ENCODE measurements at regions not wholly inside any gene's neighbourhood (a gene's known extent, or its start where the extent isn't known, plus 50 kb on each side); places are given as distances from the start of the nearest gene placed in this dataset.
"Not testable (repeated sequence)": the region's sequence is repeated elsewhere in the genome, so short reads cannot be mapped to it uniquely, and the experiment has no call there.

GRCh38 chr12:28023156-28023887, 50.8 kb upstream of the PTHLH start:
- no peak for DNase-seq

DNA sequence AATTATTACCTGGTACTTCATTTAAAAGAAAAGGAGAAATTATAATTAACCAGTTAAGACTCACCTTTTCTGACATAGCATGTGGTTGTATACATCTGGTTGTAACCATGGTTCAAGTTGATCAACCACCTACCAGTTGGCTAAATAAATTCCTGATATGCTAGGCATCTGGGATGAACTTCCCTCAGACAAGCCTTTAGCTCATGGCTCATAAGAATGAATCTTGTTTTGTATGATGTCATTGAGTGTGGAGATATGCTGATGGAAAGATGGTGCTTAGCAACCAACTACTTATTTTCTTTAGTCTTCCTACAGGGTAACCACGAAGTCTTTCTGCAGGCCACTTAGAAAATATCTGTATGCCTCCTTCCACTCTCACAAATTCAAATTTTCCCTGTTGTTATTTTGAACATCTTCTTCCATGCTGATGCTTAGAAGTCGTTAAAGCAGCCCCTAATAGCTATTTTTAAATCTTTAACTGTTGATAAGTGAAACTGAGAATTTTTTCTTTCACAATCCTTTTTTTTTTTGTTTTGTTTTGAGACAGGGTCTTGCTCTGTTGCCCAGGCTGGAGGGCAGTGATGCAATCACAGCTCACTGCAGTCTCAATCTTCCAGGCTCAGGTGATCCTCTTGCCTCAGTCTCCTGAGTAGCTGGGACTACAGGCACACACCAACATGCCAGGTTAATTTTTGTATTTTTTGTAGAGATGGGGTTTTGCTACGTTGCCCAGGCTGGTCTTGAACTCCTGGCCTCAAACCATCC, 51.9 kb upstream of the PTHLH start:
- no peak for DNase-seq

DNA sequence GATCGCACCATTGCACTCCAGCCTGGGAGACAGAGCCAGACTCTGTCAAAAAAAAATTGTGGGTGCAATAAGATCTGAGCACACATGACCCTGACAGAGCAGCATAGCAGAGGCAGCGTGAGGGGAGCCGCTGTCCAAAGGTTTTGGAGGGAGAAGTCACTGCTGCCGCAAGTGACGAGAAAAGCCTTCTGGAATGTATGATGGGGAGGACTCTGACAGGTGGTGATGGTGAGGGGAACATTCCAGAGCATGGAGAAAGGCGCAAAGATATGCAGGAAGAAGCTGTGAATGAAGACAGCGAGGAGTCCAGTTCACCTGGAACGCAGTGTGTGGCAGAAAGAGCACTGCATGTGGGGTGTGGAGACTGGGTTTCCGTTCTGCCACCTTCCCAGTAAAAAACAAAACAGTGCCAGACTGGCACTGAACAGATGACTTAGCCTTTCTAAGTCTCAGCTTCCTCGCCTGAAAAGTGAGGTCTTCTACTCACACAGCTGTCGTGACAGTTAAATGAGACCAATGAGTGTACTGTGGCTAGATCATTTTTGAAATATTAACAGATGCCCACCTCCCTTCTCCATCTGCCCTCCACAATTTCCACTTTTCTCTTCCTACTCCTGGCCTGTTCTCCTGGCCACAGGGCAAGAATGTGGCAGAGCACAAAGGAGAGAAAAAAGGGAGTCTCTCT, 53.4 kb upstream of the PTHLH start:
- DNase-seq = no peak

DNA sequence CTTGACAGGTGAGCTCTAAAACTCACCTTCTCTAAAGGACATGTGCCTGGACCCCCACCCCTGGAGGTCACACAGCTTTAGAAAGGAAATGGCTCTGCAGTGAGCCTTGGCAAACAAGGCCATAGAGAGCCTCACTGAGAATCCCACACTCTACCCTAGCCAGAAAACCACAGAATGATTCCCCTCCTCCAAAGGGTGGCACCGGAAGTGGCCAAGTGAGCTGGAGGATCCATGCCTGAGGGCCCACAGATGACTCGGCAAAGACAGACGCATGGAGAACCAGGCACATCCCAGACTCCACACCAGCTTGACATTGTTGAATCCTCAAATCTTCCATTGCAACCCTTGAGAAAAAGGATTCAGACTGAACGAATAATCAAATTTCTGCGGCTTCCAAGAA, 54.2 kb upstream of the PTHLH start:
- no peak for DNase-seq

DNA sequence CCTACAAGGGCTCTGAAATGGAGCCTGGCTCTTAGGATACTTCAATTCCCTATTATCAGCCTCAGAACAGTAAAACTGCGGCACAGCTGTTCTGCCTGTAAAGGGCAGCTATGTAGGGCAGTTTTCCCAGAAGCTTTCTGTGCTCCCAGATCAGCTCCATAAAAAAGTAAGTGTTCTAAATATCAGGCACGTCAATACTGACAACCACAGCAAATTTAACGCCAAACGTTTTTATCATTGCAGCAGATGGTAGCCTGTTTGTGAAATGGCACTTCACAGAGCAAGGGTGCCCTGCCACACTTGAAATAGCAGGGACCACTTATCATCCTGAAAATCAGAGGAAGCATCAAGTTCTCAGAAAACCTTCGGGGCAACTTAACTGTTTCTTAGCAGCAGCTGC, 54.8 kb upstream of the PTHLH start:
- no peak for DNase-seq

DNA sequence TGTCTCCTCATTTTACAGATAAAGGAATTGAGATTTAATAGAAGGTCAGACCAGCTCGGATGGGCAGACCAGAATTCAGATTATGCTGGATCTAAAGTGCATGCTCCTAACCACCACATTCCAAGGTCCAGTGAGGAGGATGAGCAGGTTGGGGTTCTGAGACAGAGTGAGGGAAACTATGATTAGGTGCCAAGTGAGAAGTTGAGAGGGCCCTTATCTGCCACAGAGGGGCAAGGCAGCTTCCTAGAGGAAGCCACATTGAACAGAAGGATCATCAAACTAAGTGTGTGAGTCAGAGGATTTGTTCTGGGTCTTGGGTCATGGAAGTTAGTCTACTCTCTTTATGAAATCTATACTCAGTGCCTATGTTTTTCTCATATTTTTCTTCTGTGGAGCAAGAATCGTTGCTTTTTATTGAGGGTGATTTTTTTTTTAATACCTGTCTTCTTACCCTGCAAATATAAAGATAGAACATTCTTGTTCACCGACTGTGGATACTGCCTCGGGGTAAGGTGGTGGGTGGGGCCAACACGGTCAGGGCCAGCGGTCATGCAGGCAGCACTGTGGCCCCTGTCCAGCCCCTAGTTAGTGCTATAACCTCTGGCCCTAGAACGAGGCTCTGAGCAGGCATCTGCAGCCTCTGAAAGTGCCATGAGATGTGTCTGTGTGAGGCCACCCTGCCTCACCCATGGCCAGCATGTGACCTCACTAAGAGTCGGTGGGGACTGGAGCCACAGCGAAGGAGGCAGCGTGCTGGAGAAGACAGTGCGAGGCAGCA, 55.6 kb upstream of the PTHLH start:
- no peak for DNase-seq

- no peak for DNase-seq
Measured at GRCh38 chr12:28032811-28033537, 60.4 kb upstream of the PTHLH start.

GRCh38 chr12:28033538-28033915, 61.0 kb upstream of the PTHLH start:
- DNase-seq = no peak

DNA sequence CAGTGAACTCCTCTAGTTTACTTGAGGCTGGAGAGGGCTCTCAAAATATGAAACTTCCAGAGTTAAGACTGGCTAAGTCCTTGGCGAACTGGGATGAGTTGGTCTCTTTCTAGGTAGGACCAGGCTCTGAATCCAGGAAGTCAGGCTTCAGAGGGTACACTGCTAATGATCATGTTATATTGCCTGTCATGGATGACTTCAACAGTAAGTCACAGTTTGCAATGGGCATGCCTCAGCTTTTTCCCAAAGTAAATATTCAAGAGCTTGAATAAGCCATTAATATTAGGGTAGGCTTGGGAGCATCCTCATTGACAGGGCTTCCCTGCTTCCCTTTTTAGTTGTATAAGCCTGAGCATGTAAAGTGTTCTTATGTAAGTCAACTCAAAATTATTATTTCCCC, 61.7 kb upstream of the PTHLH start:
- DNase-seq = no peak

GRCh38 chr12:28035500-28035899, 63.0 kb upstream of the PTHLH start:
- no peak for DNase-seq

DNA sequence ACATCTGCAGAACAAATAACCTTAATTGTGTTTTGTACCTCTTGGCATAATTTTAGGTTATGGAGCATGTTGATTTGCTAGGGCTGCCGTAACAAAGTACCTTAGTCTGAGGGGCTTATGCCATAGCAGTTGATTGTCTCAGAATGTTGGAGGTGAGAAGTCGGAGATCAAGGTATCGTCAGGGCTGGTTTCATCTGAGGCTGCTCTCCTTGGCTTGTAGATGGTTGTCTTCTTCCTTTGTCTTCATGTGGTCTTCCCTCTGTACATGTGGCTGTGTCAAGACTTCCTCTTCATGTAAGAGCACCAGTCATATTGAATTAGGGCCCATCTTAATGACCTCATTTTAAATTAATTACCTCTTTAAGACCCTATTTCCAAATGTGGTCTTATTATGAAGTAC, 64.4 kb upstream of the PTHLH start:
- no peak for DNase-seq

GRCh38 chr12:28040246-28040645, 67.7 kb upstream of the PTHLH start:
- DNase-seq = no peak

DNA sequence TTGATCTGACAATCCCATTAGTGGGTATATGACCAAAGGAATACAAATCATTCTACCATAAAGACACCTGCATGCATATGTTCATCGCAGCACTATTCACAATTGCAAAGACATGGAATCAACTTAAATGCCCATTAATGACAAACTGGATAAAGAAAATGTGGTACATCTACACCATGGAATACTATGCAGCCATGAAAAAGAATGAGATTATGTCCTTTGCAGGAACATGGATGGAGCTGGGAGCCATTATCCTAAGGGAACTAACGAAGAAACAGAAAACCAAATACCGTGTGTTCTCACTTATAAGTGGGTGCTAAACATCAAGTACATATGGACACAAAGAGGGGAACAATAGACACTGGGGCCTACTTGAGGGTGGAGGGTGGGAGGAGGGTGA, 74.1 kb upstream of the PTHLH start:
- not testable (repeated sequence) for DNase-seq

- DNase-seq = no peak
Measured at GRCh38 chr12:28050606-28051005, 78.1 kb upstream of the PTHLH start.

DNA sequence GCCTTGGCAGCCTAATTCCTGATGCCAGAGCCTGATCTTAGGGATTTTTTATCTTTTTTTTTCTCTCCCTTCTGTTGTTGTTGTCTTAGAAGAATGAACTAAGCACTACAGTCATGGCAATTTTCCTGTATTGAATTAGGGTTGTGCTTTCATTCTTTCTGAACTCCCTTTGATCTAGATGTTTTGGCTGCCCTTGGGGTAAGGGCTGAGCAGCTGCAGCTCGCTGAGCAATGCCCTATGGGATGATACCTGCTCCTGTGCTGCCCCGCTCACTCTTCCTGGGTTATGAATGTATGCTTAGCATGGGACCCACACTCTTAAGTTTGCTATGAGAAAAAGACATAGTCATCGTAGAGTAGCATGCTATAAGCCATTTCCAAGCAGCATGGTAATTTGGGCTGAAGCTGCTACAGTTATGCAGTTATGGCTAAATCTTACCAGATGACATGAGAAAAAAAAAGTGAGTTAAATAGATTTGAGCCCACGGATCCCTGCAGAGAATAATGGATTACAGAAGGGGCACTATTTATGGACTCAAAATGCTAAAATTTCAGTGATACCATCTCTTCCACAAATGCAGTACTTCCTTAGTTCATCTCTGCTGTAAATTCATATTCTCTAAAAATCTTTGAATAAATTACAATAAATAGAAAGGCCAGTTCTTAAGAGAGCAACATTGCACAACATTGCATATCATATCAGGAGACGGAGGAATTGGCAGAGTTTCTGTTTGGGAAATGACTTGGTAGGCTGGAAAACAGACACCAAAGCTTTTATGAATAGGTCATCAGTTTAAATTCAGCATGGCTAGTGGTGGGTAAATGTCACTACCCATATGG, 79.2 kb upstream of the PTHLH start:
- no peak for DNase-seq

DNA sequence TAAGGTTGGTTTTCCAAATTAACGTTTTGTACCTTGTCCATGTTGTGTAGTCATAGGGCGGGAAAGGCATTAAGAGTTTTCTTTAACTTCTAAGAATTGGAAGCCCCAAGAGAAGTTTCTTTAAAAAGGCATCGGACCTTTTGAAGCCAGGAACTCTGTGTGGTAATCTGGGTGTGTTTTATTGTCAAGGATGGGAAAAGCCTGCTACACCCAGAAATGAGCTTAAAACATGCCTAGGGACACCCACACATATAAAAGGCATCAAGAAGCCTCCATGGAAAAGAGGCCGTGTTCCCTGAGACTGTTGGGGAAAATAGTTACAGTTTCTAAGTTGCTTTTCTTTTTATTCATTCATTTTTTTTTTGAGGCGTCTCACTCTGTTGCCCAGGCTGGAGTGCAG, 81.0 kb upstream of the PTHLH start:
- no peak for DNase-seq

DNA sequence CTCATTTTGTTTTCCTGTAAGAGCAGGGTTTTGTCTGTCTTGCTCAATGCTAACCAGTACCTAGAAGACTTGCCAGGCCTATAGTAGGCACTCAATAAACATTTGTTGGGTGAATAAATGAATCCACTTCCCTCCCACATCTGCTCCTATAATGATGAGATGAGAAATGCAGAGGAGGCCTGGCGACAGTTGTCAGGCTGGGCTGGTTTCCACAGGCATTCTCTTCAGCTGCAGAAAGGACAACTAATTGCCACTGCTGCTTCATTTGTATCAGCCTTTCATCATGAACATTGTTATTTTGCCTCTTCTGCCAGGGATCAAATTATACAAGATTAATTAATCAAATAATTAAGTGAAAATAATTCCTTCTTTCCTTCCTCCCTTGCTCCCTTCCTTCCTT, 82.0 kb upstream of the PTHLH start:
- DNase-seq = no peak

DNA sequence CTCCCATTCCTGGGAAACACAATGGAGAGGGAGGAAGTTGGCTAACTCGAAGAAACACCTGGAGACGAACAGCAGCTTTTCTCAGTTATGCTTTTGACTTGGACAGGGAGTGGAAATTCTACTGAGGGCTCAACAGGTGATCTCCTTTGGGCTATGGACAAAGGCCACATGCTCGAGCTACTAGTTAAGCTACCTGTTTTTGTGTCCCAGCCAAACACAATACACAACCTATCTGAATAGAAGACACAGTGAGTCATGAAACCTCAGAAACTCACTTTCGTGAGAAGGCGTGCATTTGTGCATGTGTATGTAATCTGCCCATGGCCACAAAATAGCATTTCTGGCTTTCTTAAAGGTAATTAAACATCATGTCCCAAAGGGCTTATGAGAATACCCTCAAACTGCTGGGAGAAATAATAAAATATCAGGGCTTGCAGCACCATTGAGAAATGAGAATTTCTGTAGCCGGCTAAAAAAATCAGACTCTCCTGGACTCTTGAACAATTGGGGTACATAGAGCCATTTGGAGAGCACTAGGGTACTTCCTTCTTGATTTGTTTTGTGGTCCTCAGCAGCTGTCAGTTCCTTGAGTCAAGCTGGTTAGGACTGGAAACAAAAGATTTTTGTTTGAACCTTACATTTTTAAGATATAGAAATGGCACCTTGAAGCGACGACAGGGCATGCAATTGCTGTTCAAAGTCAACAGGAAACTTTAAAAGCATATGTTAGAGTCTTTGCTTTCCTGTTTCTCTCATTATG, 85.5 kb upstream of the PTHLH start:
- DNase-seq = no peak

DNA sequence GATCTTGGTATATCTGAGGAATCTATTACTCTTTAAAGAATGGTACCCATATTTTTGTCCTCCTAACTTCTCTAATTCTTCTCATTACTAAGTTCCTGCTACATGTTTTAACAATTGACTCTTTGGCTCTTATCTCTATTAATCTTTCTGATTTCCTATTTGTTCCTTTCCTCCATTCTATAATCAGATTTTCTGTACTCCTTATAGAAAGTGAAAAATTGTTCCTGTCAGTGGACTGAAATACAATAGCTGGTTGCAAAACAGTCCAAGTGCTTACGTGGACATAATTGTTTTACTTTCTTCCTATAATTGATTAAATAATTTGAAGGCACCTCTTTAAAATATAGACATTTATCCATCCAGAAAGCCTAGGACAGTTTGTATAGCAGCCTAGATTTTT, 86.7 kb upstream of the PTHLH start:
- no peak for DNase-seq

DNA sequence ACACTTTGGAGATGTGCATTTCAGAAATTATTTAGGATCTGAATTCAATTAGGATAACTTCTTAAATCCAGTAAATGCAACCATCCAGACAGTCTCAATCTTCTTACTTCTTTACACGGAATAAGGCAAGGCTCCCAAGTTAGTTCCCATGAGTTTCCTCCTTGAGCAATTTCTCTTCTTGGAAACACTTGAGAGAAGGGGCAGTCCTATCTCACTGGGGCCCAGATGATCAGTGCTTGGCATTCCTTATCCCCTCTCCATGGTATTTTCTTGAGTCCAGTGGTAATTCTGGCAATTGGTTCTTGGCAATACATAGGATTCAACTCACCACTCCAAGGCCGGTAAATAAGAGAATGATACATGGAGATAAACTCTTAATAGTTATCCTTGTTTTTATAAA, 87.1 kb upstream of the PTHLH start:
- DNase-seq = no peak

DNA sequence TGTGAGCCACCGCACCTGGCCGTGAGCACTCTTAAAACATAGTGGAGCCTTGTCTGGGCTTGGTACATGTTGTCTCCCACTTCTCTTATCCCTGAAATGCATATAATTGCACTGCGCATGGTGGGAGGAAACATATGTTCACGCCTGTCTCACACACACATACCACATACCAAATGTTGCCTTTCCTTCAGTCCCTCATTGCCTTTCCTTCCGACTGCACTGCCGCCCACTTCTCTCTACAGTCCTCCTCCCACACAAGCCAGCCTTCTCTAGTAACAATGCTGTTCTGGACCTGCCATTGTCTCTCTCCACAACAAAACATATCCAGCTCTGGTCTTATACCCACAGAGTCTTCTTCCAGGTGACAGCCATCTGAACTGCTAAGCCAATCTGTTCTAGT, 88.3 kb upstream of the PTHLH start:
- no peak for DNase-seq
